ENCODE measurements at regions not wholly inside any gene's neighbourhood (a gene's known extent, or its start where the extent isn't known, plus 50 kb on each side); places are given as distances from the start of the nearest gene placed in this dataset.

DNA sequence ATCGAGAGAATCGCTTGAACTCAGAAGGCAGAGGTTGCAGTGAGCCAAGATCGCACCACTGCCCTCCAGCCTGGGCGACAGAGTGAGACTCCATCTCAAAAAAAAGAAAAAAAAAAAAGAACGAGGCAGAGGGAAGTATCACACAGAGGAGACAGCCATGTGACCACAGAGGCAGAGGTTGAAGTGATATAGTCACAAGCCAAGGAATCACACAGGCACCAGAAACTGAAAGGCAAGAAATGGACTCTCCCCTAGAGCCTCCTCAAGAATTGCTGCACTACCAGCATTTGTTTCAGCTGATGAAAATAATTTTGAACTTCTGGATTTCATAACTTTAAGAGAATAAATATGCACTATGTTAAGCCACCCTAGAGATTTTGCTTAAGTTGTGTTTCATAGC, 459.6 kb downstream of the PTPRC start:
- no peaks in the 10 kb centered on the region for H3K9me3 ChIP-seq (ENCODE audit: control insufficient read depth in 2 of 2, low read length in 2 of 2)
- no peaks in the 10 kb centered on the region for H3K4me1 ChIP-seq (ENCODE audit: control insufficient read depth in 2 of 2, insufficient read depth in 2 of 2, low read length in 2 of 2)
- H3K36me3 ChIP-seq (ENCODE audit: control insufficient read depth in 2 of 2, insufficient read depth in 2 of 2, low read length in 2 of 2) = no peaks in the 10 kb centered on the region
- no peaks in the 10 kb centered on the region for H3K27me3 ChIP-seq (ENCODE audit: control insufficient read depth in 2 of 2, insufficient read depth in 2 of 2, low read length in 2 of 2)
- H3K9ac ChIP-seq (ENCODE audit: low read depth in 1 of 2, low read length in 2 of 2) = no peak overlapping the region
- no peak overlapping the region for H3K27ac ChIP-seq (ENCODE audit: low read depth in 2 of 2, low read length in 2 of 2)
- no peak overlapping the region for H3K4me3 ChIP-seq (ENCODE audit: low read length in 2 of 2)

DNA sequence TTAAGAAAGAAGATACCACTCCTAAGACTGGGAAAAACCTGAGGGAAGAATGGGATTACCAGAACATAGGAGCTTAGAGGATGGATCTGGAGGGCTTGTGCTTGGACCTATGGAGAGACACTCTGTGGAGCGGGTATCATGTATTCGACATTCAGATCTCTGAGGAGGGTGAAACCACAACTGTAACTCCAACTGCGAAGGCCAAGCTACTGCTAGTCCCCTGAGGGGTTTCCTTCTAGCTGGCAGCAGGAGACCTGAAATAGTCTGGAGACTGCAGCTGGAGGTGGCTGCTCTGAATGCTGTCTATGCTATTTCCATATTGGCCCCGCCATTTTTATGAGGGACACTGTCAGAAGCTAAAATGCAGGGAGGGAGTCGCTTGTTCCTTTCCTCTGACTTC, 462.3 kb downstream of the PTPRC start:
- H3K9me3 ChIP-seq (ENCODE audit: control insufficient read depth in 2 of 2, low read length in 2 of 2) = no peaks in the 10 kb centered on the region
- no peak overlapping the region for H3K27ac ChIP-seq (ENCODE audit: low read depth in 2 of 2, low read length in 2 of 2)
- H3K36me3 ChIP-seq (ENCODE audit: control insufficient read depth in 2 of 2, insufficient read depth in 2 of 2, low read length in 2 of 2) = no peaks in the 10 kb centered on the region

DNA sequence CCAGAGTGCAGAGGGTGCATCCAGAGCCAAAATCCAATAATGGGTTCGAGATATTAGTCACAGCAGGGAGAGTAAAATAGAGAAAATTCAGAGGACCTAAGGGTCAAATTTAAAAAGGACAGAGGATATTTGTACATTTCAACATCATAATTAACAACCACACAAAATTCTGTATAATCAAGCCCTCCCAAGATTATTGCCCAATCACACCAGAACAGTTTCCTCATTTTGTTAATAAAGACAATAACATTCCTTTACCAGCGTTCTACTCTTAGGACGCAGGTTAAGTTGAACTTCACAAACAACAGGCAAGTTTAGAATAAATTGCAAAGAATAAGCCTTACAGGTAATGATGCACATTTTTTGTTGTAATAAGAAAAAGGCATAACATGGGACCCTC, 462.8 kb downstream of the PTPRC start:
- Histone ChIP-seq H3K9ac (ENCODE audit: low read depth in 1 of 2, low read length in 2 of 2) (no peak overlapping the region), H3K4me1 (ENCODE audit: control insufficient read depth in 2 of 2, insufficient read depth in 2 of 2, low read length in 2 of 2) (no peaks in the 10 kb centered on the region), H3K27me3 (ENCODE audit: control insufficient read depth in 2 of 2, insufficient read depth in 2 of 2, low read length in 2 of 2) (no peaks in the 10 kb centered on the region), H3K27ac (ENCODE audit: low read depth in 2 of 2, low read length in 2 of 2) (no peak overlapping the region), H3K9me3 (ENCODE audit: control insufficient read depth in 2 of 2, low read length in 2 of 2) (no peaks in the 10 kb centered on the region), H3K36me3 (ENCODE audit: control insufficient read depth in 2 of 2, insufficient read depth in 2 of 2, low read length in 2 of 2) (no peaks in the 10 kb centered on the region), H3K4me3 (ENCODE audit: low read length in 2 of 2) (no peak overlapping the region)

More for the DNA sequence above, 462.3 kb downstream of the PTPRC start:
- Histone ChIP-seq H3K4me1 (ENCODE audit: control insufficient read depth in 2 of 2, insufficient read depth in 2 of 2, low read length in 2 of 2) (no peaks in the 10 kb centered on the region), H3K27me3 (ENCODE audit: control insufficient read depth in 2 of 2, insufficient read depth in 2 of 2, low read length in 2 of 2) (no peaks in the 10 kb centered on the region), H3K4me3 (ENCODE audit: low read length in 2 of 2) (no peak overlapping the region), H3K9ac (ENCODE audit: low read depth in 1 of 2, low read length in 2 of 2) (no peak overlapping the region)

DNA sequence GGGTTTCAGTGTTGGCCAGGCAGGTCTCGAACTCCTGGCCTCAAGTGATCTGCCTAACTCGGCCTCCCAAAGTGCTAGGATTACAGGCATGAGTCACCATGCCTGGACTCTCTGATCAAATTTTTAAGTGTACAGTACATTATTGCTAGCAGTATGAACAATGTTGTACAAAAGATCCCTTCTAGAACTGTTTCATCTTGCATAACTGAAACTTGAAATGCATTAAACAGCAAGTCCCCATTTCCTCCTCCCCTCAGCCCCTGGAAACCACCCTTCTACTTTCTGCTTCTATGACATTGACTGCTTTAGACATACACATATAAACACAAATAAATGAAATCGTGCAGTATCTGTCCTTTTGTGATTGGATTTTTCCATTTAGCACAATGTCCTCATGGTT, 463.4 kb downstream of the PTPRC start:
- no peaks in the 10 kb centered on the region for H3K27me3 ChIP-seq (ENCODE audit: control insufficient read depth in 2 of 2, insufficient read depth in 2 of 2, low read length in 2 of 2)
- no peaks in the 10 kb centered on the region for H3K36me3 ChIP-seq (ENCODE audit: control insufficient read depth in 2 of 2, insufficient read depth in 2 of 2, low read length in 2 of 2)
- H3K9ac ChIP-seq (ENCODE audit: low read depth in 1 of 2, low read length in 2 of 2) = no peak overlapping the region
- H3K9me3 ChIP-seq (ENCODE audit: control insufficient read depth in 2 of 2, low read length in 2 of 2) = no peaks in the 10 kb centered on the region
- H3K27ac ChIP-seq (ENCODE audit: low read depth in 2 of 2, low read length in 2 of 2) = no peak overlapping the region
- H3K4me3 ChIP-seq (ENCODE audit: low read length in 2 of 2) = no peak overlapping the region
- no peaks in the 10 kb centered on the region for H3K4me1 ChIP-seq (ENCODE audit: control insufficient read depth in 2 of 2, insufficient read depth in 2 of 2, low read length in 2 of 2)

DNA sequence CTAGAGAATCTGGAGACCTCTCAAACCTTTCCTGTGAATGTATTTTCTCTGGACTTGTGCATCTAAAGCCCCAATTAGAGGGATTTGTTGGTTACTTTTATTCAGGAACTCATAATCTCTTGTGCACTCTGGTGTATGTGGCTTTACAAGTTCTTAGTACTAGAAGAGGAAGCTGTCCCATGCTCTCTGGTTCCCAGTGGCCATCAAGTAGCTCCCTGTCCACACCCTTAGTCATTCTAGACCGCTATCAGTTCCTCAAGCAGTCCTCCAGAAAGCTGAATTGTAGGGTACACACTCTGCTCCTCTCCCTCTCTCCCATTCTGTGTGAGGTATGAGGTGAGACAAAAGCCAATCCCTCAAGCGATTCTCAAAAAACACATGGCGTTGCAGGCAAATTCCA, 470.3 kb downstream of the PTPRC start:
- H3K4me3 ChIP-seq (ENCODE audit: low read length in 2 of 2) = no peak overlapping the region
- H3K27ac ChIP-seq (ENCODE audit: low read depth in 2 of 2, low read length in 2 of 2) = no peak overlapping the region
- H3K9me3 ChIP-seq (ENCODE audit: control insufficient read depth in 2 of 2, low read length in 2 of 2) = no peaks in the 10 kb centered on the region
- no peaks in the 10 kb centered on the region for H3K27me3 ChIP-seq (ENCODE audit: control insufficient read depth in 2 of 2, insufficient read depth in 2 of 2, low read length in 2 of 2)
- no peaks in the 10 kb centered on the region for H3K36me3 ChIP-seq (ENCODE audit: control insufficient read depth in 2 of 2, insufficient read depth in 2 of 2, low read length in 2 of 2)
- H3K9ac ChIP-seq (ENCODE audit: low read depth in 1 of 2, low read length in 2 of 2) = no peak overlapping the region
- H3K4me1 ChIP-seq (ENCODE audit: control insufficient read depth in 2 of 2, insufficient read depth in 2 of 2, low read length in 2 of 2) = no peaks in the 10 kb centered on the region

DNA sequence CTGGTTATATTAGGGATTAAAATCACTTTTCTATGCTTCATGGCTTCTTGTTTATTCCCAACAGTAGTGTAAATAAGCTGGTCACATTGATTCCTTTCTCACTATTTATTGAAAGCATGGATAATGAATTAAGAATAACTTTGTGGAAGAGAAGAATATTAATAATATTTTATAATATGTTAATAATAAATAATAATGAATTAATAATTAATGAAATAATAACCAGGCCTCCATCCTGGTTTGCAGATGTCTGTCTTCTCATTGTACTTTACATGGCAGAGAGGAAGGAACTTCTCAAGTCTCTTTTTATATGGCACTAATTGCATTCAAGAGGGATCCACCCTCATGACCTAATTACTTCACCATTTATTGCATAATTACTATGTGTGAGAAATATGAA, 473.5 kb downstream of the PTPRC start:
- no peaks in the 10 kb centered on the region for H3K4me1 ChIP-seq (ENCODE audit: control insufficient read depth in 2 of 2, insufficient read depth in 2 of 2, low read length in 2 of 2)
- no peaks in the 10 kb centered on the region for H3K9me3 ChIP-seq (ENCODE audit: control insufficient read depth in 2 of 2, low read length in 2 of 2)
- no peak overlapping the region for H3K4me3 ChIP-seq (ENCODE audit: low read length in 2 of 2)
- no peaks in the 10 kb centered on the region for H3K27me3 ChIP-seq (ENCODE audit: control insufficient read depth in 2 of 2, insufficient read depth in 2 of 2, low read length in 2 of 2)
- H3K9ac ChIP-seq (ENCODE audit: low read depth in 1 of 2, low read length in 2 of 2) = no peak overlapping the region
- no peaks in the 10 kb centered on the region for H3K36me3 ChIP-seq (ENCODE audit: control insufficient read depth in 2 of 2, insufficient read depth in 2 of 2, low read length in 2 of 2)
- H3K27ac ChIP-seq (ENCODE audit: low read depth in 2 of 2, low read length in 2 of 2) = no peak overlapping the region

DNA sequence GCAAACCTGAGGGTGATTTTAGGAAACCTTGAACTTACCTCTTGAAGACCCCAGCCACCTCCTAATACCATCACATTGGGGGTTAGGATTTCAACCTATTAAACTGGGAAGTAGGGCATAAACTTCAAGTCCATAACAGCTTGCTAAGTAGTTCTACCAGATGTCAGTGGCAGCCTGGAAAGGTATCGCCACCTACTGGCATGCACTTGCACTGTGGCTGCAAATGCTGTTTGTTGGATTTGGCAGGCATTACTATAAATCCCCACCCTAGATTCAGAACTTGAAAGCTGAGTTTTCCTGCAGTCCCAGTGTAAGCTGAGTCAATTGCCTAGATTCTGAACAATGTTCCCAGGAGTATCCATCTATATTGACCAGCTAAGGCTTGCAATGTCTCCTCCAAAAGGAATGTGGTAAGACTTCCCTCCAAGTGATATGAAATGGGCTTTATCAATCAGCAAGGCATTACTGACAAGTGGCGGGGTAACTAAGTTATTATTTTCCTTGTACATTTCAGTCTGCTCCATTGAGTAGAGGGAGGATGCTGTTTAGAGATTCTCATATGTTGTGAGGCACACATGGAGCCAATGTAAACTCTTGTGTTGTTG, 474.5 kb downstream of the PTPRC start:
- no peak overlapping the region for H3K9ac ChIP-seq (ENCODE audit: low read depth in 1 of 2, low read length in 2 of 2)
- H3K27ac ChIP-seq (ENCODE audit: low read depth in 2 of 2, low read length in 2 of 2) = no peak overlapping the region
- no peaks in the 10 kb centered on the region for H3K36me3 ChIP-seq (ENCODE audit: control insufficient read depth in 2 of 2, insufficient read depth in 2 of 2, low read length in 2 of 2)
- no peaks in the 10 kb centered on the region for H3K4me1 ChIP-seq (ENCODE audit: control insufficient read depth in 2 of 2, insufficient read depth in 2 of 2, low read length in 2 of 2)
- H3K9me3 ChIP-seq (ENCODE audit: control insufficient read depth in 2 of 2, low read length in 2 of 2) = no peaks in the 10 kb centered on the region
- H3K27me3 ChIP-seq (ENCODE audit: control insufficient read depth in 2 of 2, insufficient read depth in 2 of 2, low read length in 2 of 2) = no peaks in the 10 kb centered on the region
- no peak overlapping the region for H3K4me3 ChIP-seq (ENCODE audit: low read length in 2 of 2)

DNA sequence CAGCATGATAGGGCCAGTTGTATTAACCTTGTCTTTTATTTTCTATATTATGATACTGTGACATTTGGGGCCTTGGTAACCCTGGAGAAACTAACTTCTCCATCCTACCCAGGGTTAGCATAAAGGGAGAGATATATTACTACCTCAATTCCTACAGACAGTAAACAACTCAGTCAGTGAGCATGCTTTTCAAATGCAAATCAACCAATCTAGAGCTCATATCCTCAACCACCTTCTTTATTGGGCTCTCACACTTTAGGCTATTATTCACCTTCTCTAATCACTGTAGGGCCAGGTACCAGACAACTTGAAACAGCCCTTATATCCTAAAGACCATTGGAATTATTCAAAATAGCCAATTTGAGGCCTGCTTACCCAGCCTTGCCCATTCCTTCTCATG, 477.6 kb downstream of the PTPRC start:
- Histone ChIP-seq H3K27me3 (ENCODE audit: control insufficient read depth in 2 of 2, insufficient read depth in 2 of 2, low read length in 2 of 2) (no peaks in the 10 kb centered on the region), H3K9ac (ENCODE audit: low read depth in 1 of 2, low read length in 2 of 2) (no peak overlapping the region), H3K27ac (ENCODE audit: low read depth in 2 of 2, low read length in 2 of 2) (no peak overlapping the region), H3K9me3 (ENCODE audit: control insufficient read depth in 2 of 2, low read length in 2 of 2) (no peaks in the 10 kb centered on the region), H3K4me1 (ENCODE audit: control insufficient read depth in 2 of 2, insufficient read depth in 2 of 2, low read length in 2 of 2) (no peaks in the 10 kb centered on the region), H3K4me3 (ENCODE audit: low read length in 2 of 2) (no peak overlapping the region), H3K36me3 (ENCODE audit: control insufficient read depth in 2 of 2, insufficient read depth in 2 of 2, low read length in 2 of 2) (no peaks in the 10 kb centered on the region)

DNA sequence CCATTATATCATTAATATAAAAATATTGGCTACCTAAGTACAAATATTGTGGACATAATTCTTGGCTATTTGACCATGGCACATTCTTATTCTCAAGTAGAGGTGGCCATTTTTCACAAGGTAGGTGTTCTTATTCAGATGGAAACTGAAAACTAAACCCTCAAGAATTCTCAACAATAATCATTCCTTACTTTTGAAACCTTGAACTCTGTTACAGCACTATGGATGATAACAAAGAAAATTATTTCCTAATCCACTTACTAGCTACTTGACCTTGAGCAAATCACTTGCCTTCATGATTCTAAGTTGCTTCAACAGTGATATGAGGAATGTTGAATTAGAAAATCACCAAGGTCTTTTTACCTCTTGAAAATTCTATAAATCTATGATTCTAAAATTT, 482.2 kb downstream of the PTPRC start:
- no peak overlapping the region for H3K4me3 ChIP-seq (ENCODE audit: low read length in 2 of 2)
- no peaks in the 10 kb centered on the region for H3K27me3 ChIP-seq (ENCODE audit: control insufficient read depth in 2 of 2, insufficient read depth in 2 of 2, low read length in 2 of 2)
- H3K27ac ChIP-seq (ENCODE audit: low read depth in 2 of 2, low read length in 2 of 2) = no peak overlapping the region
- H3K9ac ChIP-seq (ENCODE audit: low read depth in 1 of 2, low read length in 2 of 2) = no peak overlapping the region
- no peaks in the 10 kb centered on the region for H3K9me3 ChIP-seq (ENCODE audit: control insufficient read depth in 2 of 2, low read length in 2 of 2)
- H3K36me3 ChIP-seq (ENCODE audit: control insufficient read depth in 2 of 2, insufficient read depth in 2 of 2, low read length in 2 of 2) = no peaks in the 10 kb centered on the region
- H3K4me1 ChIP-seq (ENCODE audit: control insufficient read depth in 2 of 2, insufficient read depth in 2 of 2, low read length in 2 of 2) = no peaks in the 10 kb centered on the region

DNA sequence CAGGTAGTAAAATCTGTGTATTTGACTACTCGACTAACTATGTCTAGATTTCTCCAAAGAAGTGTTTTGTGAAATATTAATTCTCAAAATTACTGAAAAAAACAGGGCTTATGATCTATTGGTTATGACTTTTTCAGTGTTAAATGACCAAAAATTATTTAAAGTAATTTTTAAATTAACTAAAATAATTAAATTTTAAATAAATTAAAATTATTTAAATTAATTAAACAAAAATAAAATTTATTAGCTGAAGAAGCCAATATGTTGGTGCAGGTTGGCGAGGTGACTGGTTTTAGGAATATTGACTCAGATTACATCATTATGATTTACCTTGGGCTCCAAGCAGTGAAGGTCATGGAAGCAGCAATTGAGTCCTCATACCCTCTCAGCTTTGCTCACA, 483.2 kb downstream of the PTPRC start:
- Histone ChIP-seq H3K4me3 (ENCODE audit: low read length in 2 of 2) (no peak overlapping the region), H3K27ac (ENCODE audit: low read depth in 2 of 2, low read length in 2 of 2) (no peak overlapping the region), H3K27me3 (ENCODE audit: control insufficient read depth in 2 of 2, insufficient read depth in 2 of 2, low read length in 2 of 2) (no peaks in the 10 kb centered on the region), H3K9ac (ENCODE audit: low read depth in 1 of 2, low read length in 2 of 2) (no peak overlapping the region), H3K36me3 (ENCODE audit: control insufficient read depth in 2 of 2, insufficient read depth in 2 of 2, low read length in 2 of 2) (no peaks in the 10 kb centered on the region), H3K9me3 (ENCODE audit: control insufficient read depth in 2 of 2, low read length in 2 of 2) (no peaks in the 10 kb centered on the region), H3K4me1 (ENCODE audit: control insufficient read depth in 2 of 2, insufficient read depth in 2 of 2, low read length in 2 of 2) (no peaks in the 10 kb centered on the region)

Measured in mucosa of rectum (tissue), 2 donors.